OCI-LY1 (cell line): ENCODE measurements at regions not wholly inside any gene's neighbourhood (a gene's known extent, or its start where the extent isn't known, plus 50 kb on each side); places are given as distances from the start of the nearest gene placed in this dataset.
"Not testable (repeated sequence)": the region's sequence is repeated elsewhere in the genome, so short reads cannot be mapped to it uniquely, and the experiment has no call there.

Source experiments
- CTCF ChIP-seq: fragments of 200-600 bp; sonication (generic), shearing (Covaris generic); IDR thresholded peaks from 2 replicates; pipeline ENCODE4 v1.5.1; 2017; ENCODE audit warnings: mild to moderate bottlenecking, antibody characterized with exemption, low read length, moderate library complexity, mixed read lengths
- EZH2 ChIP-seq: fragments of 200-600 bp; sonication (generic), shearing (Covaris generic); IDR thresholded peaks from 2 replicates; pipeline ENCODE4 v1.8.0; 2017; ENCODE audit warnings: borderline replicate concordance, mixed run types, mild to moderate bottlenecking, antibody characterized with exemption, low read length, moderate library complexity, mixed read lengths

- not testable (repeated sequence) for TF ChIP-seq CTCF, EZH2
Measured at GRCh38 chrX:53880786-53881185, 163.5 kb downstream of the PHF8 start.
